Cardiac muscle cell (in vitro differentiated cells and primary cell): ENCODE measurements at regions not wholly inside any gene's neighbourhood (a gene's known extent, or its start where the extent isn't known, plus 50 kb on each side); places are given as distances from the start of the nearest gene placed in this dataset.

Experiments used
- DNase-seq, 2 donors: peaks; one replicate each; pipeline versions ENCODE4 v3.0.0 to v3.0.0-alpha.2; 2010 to 2017; ENCODE audit warnings: low read depth in 1 of 2, low spot score in 1 of 2
- H3K27ac ChIP-seq: fragments of 200-600 bp; sonication (generic); 2 replicates; pipeline ENCODE4 v1.5.1; 2016
- H3K27me3 ChIP-seq: fragments of 200-600 bp; sonication (generic); 2 replicates; pipeline ENCODE4 v1.6.0; 2016; ENCODE audit warnings: control low read depth
- H3K36me3 ChIP-seq: fragments of 200-600 bp; sonication (generic); 2 replicates; pipeline ENCODE4 v1.5.1; 2016; ENCODE audit warnings: control low read depth
- H3K4me1 ChIP-seq: fragments of 200-600 bp; sonication (generic); 2 replicates; pipeline ENCODE4 v1.8.1; 2017; ENCODE audit warnings: low read depth, mild to moderate bottlenecking, mixed run types
- H3K4me3 ChIP-seq: fragments of 200-600 bp; sonication (generic); 2 replicates; pipeline ENCODE4 v1.5.1; 2016; ENCODE audit warnings: mild to moderate bottlenecking
- H3K9me3 ChIP-seq: fragments of 200-600 bp; sonication (generic); 2 replicates; pipeline ENCODE4 v1.5.1; 2017; ENCODE audit warnings: low read depth, mild to moderate bottlenecking, control low read depth
- TF ChIP-seq, protein P1 (sequence below): IDR thresholded peaks from 2 replicates; pipeline ENCODE4 v1.5.1; 2012; ENCODE audit warnings: low read depth, mild to moderate bottlenecking, low read length

DNA sequence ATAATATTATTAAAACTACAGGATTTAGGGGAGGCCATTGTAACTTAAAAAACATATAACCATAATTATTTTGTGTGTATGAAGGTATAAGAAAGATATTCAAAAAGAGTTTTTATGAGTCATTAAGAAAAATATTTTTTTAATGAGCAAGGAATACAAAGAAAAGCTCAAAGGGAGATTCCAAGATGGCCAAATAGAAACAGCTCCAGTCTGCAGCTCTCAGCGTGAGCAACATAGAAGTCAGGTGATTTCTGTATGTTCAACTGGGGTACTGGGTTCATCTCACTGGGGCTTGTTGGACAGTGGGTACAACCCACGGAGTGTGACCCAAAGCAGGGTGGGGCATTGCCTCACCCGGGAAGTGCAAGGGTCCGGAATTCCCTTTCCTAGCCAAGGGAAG is 336.1 kb downstream of the TBL1XR1 start:
- TF ChIP-seq, protein P1, sequence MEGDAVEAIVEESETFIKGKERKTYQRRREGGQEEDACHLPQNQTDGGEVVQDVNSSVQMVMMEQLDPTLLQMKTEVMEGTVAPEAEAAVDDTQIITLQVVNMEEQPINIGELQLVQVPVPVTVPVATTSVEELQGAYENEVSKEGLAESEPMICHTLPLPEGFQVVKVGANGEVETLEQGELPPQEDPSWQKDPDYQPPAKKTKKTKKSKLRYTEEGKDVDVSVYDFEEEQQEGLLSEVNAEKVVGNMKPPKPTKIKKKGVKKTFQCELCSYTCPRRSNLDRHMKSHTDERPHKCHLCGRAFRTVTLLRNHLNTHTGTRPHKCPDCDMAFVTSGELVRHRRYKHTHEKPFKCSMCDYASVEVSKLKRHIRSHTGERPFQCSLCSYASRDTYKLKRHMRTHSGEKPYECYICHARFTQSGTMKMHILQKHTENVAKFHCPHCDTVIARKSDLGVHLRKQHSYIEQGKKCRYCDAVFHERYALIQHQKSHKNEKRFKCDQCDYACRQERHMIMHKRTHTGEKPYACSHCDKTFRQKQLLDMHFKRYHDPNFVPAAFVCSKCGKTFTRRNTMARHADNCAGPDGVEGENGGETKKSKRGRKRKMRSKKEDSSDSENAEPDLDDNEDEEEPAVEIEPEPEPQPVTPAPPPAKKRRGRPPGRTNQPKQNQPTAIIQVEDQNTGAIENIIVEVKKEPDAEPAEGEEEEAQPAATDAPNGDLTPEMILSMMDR: no peak
- no peaks in the 10 kb centered on the region for H3K27me3 ChIP-seq
- no peaks in the 10 kb centered on the region for H3K9me3 ChIP-seq
- no peak for DNase-seq
- no peaks in the 10 kb centered on the region for H3K4me1 ChIP-seq
- no peak overlapping the region for H3K27ac ChIP-seq
- H3K4me3 ChIP-seq: no peak overlapping the region
- H3K36me3 ChIP-seq: no peaks in the 10 kb centered on the region

DNA sequence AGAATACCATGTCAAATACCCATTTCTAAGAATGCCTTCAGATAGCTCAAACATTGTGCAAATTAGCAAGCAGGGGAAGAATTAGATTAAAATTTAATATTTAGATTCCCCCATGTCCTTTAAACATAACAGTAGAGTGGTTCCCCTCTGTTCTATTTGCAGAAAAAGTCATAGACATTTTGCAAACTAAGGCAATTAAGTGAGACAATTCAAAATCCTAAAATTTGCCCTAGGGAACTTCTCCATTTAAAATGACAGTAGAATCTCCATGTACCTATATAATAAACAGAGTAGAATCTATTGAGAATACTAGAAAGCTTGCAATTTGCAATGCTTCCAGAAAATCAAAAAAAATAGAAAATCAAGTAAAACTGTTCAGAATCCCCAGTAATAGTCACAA is 340.6 kb downstream of the TBL1XR1 start:
- Histone ChIP-seq H3K4me3 (no peak overlapping the region), H3K4me1 (no peaks in the 10 kb centered on the region), H3K36me3 (no peaks in the 10 kb centered on the region), H3K27me3 (peaks cover 3% of the 10 kb centered on the region), H3K27ac (no peak overlapping the region), H3K9me3 (no peaks in the 10 kb centered on the region)
- DNase-seq: no peak
- TF ChIP-seq, protein P1: no peak

DNA sequence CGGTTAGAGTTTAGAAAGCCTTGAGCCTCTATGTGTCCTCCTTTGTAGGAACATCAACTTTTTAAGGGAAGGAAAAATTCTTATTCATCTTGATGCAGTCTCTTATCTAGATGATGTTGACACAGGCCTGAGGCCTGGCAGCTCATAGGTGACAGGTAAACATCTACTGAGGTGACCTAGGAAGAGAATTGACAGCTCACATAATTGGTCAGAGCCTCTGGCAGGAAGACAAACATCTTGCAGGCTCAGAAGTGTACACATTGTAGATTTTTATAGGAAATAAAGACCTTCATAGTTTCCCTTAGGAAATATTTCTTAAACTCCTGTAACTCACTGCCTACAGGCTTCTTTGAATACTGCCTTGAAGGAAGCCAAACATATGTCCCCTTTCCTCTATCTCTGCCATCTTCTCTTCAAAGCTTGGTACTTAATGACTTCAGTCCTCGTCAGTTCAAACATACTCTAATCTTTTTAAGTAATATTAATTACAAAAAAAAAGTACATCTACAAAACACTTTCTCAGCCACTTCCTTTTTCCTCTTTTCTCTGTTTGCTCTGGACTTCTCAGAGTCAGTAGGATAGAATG is 341.3 kb downstream of the TBL1XR1 start:
- no peaks in the 10 kb centered on the region for H3K4me1 ChIP-seq
- peaks cover 3% of the 10 kb centered on the region for H3K27me3 ChIP-seq
- no peak overlapping the region for H3K27ac ChIP-seq
- no peaks in the 10 kb centered on the region for H3K36me3 ChIP-seq
- no peak overlapping the region for H3K4me3 ChIP-seq
- no peaks in the 10 kb centered on the region for H3K9me3 ChIP-seq
- TF ChIP-seq, protein P1: no peak
- DNase-seq: no peak

- no peak for DNase-seq
- no peaks in the 10 kb centered on the region for H3K9me3 ChIP-seq
- H3K4me1 ChIP-seq: no peaks in the 10 kb centered on the region
- no peaks in the 10 kb centered on the region for H3K36me3 ChIP-seq
- no peak overlapping the region for H3K4me3 ChIP-seq
- TF ChIP-seq, protein P1: no peak
- peaks cover 3% of the 10 kb centered on the region for H3K27me3 ChIP-seq
- no peak overlapping the region for H3K27ac ChIP-seq
These were observed 342.1 kb downstream of the TBL1XR1 start for GRCh38 chr3:176855213-176855612.

- Histone ChIP-seq H3K4me3 (no peak overlapping the region), H3K4me1 (no peaks in the 10 kb centered on the region), H3K27me3 (peaks cover 3% of the 10 kb centered on the region), H3K27ac (no peak overlapping the region), H3K36me3 (no peaks in the 10 kb centered on the region), H3K9me3 (no peaks in the 10 kb centered on the region)
- no peak for DNase-seq
- TF ChIP-seq, protein P1: no peak
These were observed 346.8 kb downstream of the TBL1XR1 start for GRCh38 chr3:176850498-176850897.
